ENCODE measurements at regions not wholly inside any gene's neighbourhood (a gene's known extent, or its start where the extent isn't known, plus 50 kb on each side); places are given as distances from the start of the nearest gene placed in this dataset.

DNA sequence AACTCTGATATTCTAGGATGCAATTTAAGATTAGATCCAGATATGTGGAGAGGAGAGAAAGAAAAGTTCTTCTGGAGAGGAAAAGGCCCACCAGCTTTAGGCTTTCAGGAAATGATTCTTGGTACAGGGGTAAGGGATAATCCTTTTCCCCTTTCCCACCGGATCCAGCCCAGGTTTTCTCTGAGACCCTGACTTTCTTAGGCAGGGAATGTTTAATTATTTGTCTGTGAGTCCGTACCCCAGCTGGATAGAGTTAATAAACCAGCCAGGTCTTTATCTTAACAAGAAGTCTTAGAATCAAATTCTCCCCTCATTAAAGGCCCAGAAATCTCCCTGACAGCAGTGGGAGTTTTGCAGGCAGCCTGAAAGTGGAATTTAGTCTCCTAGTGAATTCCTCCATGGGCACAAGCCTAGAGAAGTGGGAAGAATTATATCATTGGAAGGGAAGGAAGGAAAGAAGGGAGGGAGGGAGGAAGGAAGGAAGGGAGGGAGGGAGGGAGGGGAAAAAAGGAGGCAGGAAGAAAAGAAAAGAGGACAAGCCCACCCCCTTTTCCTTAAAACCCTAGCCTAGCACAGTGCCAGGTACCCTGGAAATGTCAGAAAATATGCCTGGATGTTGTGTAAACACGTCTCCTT lies 189.0 kb downstream of the PLPP3 start:
- no peak for DNase-seq

GRCh38 chr1:56389813-56390212 lies 189.6 kb downstream of the PLPP3 start:
- no peak for DNase-seq

- DNase-seq: no peak
Observed at GRCh38 chr1:56387071-56387740, 192.2 kb downstream of the PLPP3 start.

- no peak for DNase-seq
Observed at GRCh38 chr1:56385314-56385713, 194.0 kb downstream of the PLPP3 start.

DNA sequence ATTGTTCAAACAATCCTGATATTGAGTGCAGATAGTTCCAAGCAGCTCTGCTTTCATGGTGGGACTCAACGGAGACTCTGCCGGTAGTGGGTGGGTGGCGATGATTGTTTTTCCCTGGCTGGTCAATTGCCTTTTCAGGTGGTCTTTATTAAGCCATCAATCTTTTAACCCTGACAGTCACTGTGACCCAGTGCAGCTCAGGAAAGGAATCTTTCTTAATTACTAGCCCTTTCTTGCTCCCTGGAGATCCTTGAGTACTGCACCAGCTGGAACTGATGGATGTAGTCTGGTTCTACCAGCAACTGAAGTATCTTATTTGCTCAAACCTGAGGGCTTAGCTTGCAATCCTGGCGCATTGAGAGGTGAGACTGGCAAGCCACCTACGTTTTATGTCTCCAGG lies 196.4 kb downstream of the PLPP3 start:
- DNase-seq: no peak

DNA sequence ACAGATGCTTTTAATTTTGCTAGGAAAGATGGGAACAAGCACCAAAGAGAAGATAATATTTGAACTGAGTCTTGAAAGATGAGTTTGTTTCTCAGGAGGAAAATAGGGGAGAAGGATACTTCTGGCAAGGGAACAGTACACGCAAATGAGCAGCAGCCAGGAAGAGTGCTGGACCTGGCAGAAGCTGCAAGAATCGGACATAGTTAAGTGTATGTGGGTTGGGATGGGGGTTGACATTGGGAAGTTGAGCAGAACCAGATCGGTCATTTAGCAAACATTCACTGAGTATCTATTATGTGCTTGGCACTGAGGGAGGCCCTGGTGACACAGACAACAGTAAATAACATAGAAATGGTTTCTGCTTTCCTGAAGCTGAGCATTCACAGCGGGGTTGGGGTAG lies 198.8 kb downstream of the PLPP3 start:
- no peak for DNase-seq

GRCh38 chr1:56378341-56379070 lies 200.9 kb downstream of the PLPP3 start:
- DNase-seq: no peak

GRCh38 chr1:56377431-56377830 lies 201.9 kb downstream of the PLPP3 start:
- DNase-seq: no peak

DNA sequence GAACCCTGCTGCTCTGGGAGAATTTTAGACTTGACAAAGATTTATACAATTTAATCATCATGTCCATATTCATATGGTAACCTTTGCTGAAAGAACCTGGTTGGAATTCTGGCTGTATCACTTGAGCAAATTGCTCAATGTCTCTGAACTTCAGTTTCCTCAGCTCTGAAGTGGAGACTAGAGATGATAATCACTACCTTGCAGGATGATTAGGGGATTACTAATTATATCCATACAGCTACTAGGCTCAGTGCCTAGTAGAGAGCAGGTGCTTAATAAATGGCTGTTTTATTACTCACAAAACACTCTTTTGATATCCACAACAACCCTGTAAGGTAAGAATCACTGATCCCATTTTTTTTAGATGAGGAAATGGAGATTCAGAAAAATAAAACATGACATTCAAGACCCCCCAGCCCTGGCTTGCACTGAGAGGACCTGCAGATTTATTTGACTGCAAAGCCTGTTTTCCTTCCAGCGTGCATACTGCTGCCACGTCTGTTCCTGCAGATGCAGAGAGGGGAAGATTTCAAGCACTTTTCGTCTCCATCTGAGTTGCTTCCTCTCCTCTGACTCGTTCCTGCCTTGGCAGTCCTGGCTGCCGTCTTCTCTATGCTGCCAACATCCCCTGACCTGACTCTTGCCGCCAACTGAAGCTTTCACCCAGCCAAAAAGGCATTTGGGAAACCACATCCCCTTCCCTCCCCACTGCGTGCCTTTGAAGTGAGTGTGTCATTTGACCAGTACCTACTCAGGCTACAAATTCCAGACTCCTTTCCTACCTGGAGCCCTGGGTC lies 203.0 kb downstream of the PLPP3 start:
- DNase-seq: no peak

DNA sequence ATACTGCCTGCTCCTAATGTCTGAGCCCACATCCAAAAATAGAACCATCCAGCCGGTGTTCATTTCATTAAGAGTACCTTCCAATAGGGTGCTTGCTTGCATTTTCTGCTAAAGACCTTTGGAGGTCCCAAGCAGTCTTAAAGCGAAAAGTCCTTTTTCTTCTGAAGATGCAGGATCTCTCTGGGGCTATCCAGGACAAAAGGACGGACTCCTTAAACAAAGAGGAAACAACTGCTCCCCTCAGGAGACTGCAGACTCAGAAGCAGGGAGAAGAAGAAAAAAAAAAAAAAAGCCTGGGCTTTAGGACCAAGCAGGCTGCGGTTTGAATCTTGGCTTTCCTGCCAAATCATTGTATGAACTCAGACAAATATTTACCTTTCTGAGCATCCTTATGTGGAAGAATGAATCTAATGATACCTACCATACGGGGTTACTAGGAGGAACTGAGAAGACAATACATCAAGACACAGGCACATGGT lies 204.0 kb downstream of the PLPP3 start:
- DNase-seq: no peak

- DNase-seq: no peak
Observed at GRCh38 chr1:56374026-56374974, 205.1 kb downstream of the PLPP3 start.

GRCh38 chr1:56370513-56370912 lies 208.8 kb downstream of the PLPP3 start:
- DNase-seq: no peak

DNA sequence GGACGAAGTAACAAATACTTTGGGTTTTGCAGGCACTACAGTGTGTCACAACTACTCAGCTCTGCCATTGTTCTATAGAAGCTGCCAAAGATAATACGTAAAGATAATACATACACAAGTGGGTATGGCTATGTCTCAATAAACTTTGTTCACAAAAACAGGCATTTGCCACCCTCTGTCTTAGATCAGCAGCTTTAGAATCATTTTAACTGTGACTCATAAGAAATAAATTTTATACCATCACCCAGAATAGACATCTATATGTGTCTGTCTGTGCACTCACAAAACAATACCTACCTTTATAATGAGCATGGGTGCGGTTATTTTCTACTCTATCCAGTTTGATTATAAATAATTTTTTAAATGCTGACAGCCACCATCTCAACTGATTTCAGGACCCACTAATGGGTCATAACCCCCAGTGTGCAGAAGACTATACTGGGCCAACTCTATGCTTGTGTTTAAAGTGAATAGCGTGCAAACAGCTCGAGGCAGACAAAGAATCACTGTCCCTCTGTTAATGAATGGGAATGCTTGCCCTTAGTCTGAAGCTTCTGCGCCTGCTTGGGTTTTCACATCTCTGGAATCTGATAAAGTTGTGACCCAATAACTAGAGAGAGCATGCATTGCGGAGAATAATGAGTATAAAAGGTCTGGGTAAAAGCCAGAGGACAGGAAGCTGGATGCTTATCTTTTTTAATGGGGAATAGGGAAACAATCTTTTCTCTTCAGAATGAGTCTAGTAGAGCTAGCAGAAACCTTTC lies 216.2 kb downstream of the PLPP3 start:
- no peak for DNase-seq

DNA sequence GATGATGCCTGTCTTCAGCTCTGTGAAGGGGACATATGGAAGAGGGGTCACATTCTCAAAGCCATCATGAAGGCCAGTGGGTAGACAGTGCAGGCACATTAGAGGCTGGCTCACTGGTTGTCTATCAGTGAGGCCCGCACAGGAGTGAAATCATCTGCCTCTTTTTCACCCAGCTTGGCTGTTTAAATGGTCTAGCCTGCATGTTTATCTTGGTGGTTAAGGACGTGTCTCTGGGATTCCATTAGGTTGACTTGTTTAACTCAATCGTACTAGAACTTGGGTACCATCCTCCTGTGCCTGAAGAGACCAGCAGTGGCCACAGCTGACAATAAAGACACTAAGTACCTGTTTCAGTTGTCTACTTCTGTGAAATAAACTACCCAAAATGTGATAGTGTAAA lies 219.3 kb downstream of the PLPP3 start:
- DNase-seq: no peak

- DNase-seq: no peak
Observed at GRCh38 chr1:56359056-56359455, 220.3 kb downstream of the PLPP3 start.

- no peak for DNase-seq
Observed at GRCh38 chr1:56357927-56358690, 221.3 kb downstream of the PLPP3 start.

DNA sequence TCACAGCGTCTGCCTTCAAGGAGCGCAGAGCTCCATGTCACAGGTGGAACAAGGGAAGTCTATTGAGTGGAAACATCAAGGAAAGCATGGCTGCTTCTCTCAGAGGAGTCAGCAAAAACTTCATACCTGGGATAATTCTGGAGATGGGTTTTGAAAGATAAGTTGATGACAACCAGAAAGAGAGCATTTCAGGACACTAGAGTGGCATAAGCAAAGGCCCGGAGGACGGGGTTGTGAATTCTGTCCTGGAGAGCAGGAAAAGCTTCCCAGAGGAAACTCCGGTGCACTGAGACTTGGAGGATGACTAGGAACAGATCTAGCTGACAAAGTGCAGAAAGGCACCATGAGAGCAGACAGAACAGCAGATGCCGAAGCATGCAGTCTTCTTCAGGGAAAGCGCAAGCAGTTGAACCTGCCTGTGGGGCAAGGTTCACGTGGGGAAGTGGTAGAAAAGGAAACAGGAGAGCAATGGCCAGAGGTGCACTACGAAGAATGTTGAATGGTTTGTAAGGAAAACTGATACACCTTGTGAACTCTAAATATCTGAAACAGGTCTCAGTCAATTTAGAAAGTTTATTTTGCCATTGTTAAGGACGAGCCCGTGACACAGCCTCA lies 222.9 kb downstream of the PLPP3 start:
- no peak for DNase-seq

- no peak for DNase-seq
Observed at GRCh38 chr1:56355918-56356317, 223.4 kb downstream of the PLPP3 start.

DNA sequence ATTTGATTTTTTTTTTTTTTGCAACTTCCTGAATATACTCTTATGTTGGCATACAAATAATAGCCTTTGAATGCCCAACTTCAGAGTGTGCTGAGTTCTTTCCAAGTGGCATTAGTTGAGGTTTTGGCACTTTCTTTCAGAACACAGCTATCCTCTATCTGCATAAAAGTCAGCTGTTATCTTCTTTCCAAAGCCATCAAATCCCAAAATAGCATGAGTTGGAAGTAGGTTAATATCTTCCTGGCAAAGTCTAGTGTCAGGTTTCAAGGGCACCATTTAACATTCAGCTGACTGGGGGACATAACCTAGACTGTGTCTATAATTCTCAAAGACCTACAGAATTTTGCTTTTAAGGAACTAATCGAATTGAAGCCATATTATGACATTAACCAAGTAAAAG lies 223.9 kb downstream of the PLPP3 start:
- DNase-seq: no peak

- no peak for DNase-seq
Observed at GRCh38 chr1:56345831-56346230, 233.5 kb downstream of the PLPP3 start.
